Breast epithelium (tissue), 3 donors: ENCODE measurements at regions not wholly inside any gene's neighbourhood (a gene's known extent, or its start where the extent isn't known, plus 50 kb on each side); places are given as distances from the start of the nearest gene placed in this dataset.

Experiments used
- POLR2AphosphoS5 ChIP-seq, 3 donors: sonication (generic); formaldehyde crosslinking; IDR thresholded peaks; one replicate each; pipeline ENCODE4 v1.6.1; 2017; ENCODE audit warnings: antibody characterized with exemption in 3 of 3
- TF ChIP-seq, protein P1 (sequence below), 3 donors: fragments of 450-650 bp; IDR thresholded peaks; one replicate each; pipeline ENCODE4 v1.5.1; 2016 to 2017; ENCODE audit warnings: antibody characterized with exemption in 3 of 3, mild to moderate bottlenecking in 3 of 3, moderate library complexity in 3 of 3

DNA sequence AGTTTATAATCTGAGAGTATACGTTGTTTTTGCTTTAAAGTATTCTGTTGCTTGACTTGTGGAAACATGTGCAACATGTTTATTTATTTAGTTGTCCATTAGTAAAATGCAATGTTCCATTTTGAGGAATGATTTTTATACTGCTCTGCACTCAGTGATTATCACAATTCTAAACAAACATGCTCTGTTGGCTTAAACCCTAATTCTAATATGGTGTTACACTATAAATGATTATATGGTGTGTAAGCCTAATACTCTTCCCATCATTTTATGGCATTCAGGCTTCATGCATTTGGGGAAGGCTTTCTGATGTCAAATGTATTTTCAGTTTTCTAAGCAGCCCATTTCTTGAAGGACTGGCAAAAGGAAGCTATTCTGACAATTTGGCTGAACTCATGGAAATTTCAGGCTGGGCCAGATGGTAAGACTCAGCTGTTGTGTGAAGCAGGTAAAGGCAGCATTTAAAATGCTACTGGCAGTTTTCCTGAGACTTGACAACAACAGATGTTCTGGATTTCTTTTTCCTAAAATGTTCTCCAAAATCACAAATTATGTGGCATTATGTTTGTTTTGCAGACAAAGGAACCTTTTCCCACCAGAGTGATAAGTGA, 336.7 kb upstream of the GNPDA2 start:
- TF ChIP-seq, protein P1, sequence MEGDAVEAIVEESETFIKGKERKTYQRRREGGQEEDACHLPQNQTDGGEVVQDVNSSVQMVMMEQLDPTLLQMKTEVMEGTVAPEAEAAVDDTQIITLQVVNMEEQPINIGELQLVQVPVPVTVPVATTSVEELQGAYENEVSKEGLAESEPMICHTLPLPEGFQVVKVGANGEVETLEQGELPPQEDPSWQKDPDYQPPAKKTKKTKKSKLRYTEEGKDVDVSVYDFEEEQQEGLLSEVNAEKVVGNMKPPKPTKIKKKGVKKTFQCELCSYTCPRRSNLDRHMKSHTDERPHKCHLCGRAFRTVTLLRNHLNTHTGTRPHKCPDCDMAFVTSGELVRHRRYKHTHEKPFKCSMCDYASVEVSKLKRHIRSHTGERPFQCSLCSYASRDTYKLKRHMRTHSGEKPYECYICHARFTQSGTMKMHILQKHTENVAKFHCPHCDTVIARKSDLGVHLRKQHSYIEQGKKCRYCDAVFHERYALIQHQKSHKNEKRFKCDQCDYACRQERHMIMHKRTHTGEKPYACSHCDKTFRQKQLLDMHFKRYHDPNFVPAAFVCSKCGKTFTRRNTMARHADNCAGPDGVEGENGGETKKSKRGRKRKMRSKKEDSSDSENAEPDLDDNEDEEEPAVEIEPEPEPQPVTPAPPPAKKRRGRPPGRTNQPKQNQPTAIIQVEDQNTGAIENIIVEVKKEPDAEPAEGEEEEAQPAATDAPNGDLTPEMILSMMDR (IDR thresholded peaks at IDR 0.05), result no peak
- no peak for TF ChIP-seq POLR2AphosphoS5 (IDR thresholded peaks at IDR 0.05)
